GM12878 (cell line): ENCODE measurements at regions not wholly inside any gene's neighbourhood (a gene's known extent, or its start where the extent isn't known, plus 50 kb on each side); places are given as distances from the start of the nearest gene placed in this dataset.

Experiments
- ATAC-seq: fragments of 200-7000 bp; cut with Tn5 transposase; 3 replicates; pipeline ENCODE4 v1.9.1; 2020; ENCODE audit warnings: mild to moderate bottlenecking, moderate library complexity
- BruUV-seq: library from RNA; stranded (reverse); fragments of 400-500 nt; replicated peaks from 2 replicates; lab custom pipeline; 2021; lab: Mats Ljungman, UMichigan
- CTCF ChIA-PET: fragments of 300-600 bp; sonication (Branson Sonifier 250); formaldehyde crosslinking; extraction: SDS; loops from one replicate; lab custom pipeline; 2021; ENCODE audit warnings: inconsistent platforms; lab: Yijun Ruan, JAX
- POLR2A ChIA-PET: fragments of 350-600 bp; formaldehyde crosslinking; extraction: SDS; loops from one replicate; lab custom pipeline; 2021; ENCODE audit warnings: inconsistent platforms; lab: Charles Lee
- RAD21 ChIA-PET: fragments of 300-600 bp; sonication (Branson Sonifier 250); formaldehyde crosslinking; loops from one replicate; lab custom pipeline; 2023; ENCODE audit warnings: antibody characterized with exemption; ENCODE audit not compliant: unreplicated experiment; lab: Charles Lee
- SMC1A ChIA-PET: fragments of 300-600 bp; sonication (Branson Sonifier 250); formaldehyde crosslinking; loops from one replicate; lab custom pipeline; 2023; ENCODE audit not compliant: unreplicated experiment, uncharacterized antibody; lab: Charles Lee
- DNase-seq: peaks from one replicate; pipeline ENCODE4 v3.0.0-alpha.2; 2011; ENCODE audit warnings: low read depth, low spot score
- FAIRE-seq: peaks from 3 replicates; lab custom pipeline; 2011; peaks lifted over from hg19 to GRCh38; lab: Jason Lieb, UNC
- H2AFZ ChIP-seq: 2 replicates; pipeline ENCODE4 v1.6.0; 2011; ENCODE audit warnings: low read depth, low read length, control low read depth; ENCODE audit not compliant: control insufficient read depth
- H3K27ac ChIP-seq: 2 replicates; pipeline ENCODE4 v1.5.1; 2011; ENCODE audit warnings: control low read depth; ENCODE audit not compliant: control insufficient read depth, insufficient read depth
- H3K27me3 ChIP-seq, 2 experiments: replicated peaks in 1 of 2; 2 replicates each; pipeline versions ENCODE4 v1.6.0 to v1.6.1; 2011; ENCODE audit warnings: low read length in 1 of 2; ENCODE audit not compliant: control insufficient read depth in 2 of 2, insufficient read depth in 2 of 2
- H3K36me3 ChIP-seq, 2 experiments: 2 replicates each; pipeline ENCODE4 v1.5.1; 2011; ENCODE audit warnings: low read length in 1 of 2; ENCODE audit not compliant: control insufficient read depth in 2 of 2, insufficient read depth in 2 of 2
- H3K4me1 ChIP-seq: 2 replicates; pipeline ENCODE4 v1.6.1; 2011; ENCODE audit warnings: mild to moderate bottlenecking, low read length, moderate library complexity, mixed read lengths; ENCODE audit not compliant: control insufficient read depth, insufficient read depth
- H3K4me2 ChIP-seq: 2 replicates; pipeline ENCODE4 v1.6.0; 2011; ENCODE audit warnings: control low read depth; ENCODE audit not compliant: control insufficient read depth, insufficient read depth
- H3K4me3 ChIP-seq: fragments of 200-600 bp; sonication (generic); 2 replicates; pipeline ENCODE4 v1.5.1; 2016
- H3K79me2 ChIP-seq: 2 replicates; pipeline ENCODE4 v1.6.0; 2011; ENCODE audit warnings: low read length; ENCODE audit not compliant: control insufficient read depth, insufficient read depth
- H3K9ac ChIP-seq: 2 replicates; pipeline ENCODE4 v1.8.0; 2011; ENCODE audit warnings: low read length, control low read depth, mixed read lengths; ENCODE audit not compliant: control insufficient read depth, insufficient read depth
- H3K9me3 ChIP-seq: replicated peaks from 3 replicates; pipeline ENCODE4 v1.5.1; 2011; ENCODE audit warnings: mild to moderate bottlenecking, low read length; ENCODE audit not compliant: control insufficient read depth, insufficient read depth
- H4K20me1 ChIP-seq: 2 replicates; pipeline ENCODE4 v1.6.0; 2011; ENCODE audit not compliant: control insufficient read depth, insufficient read depth
- ATF2 ChIP-seq: IDR thresholded peaks from 2 replicates; pipeline ENCODE4 v1.6.1; 2012; ENCODE audit warnings: low read length, inconsistent platforms
- CHD4 ChIP-seq: fragments of 200-600 bp; sonication (generic); IDR thresholded peaks from 2 replicates; pipeline ENCODE4 v1.6.1; 2016; ENCODE audit warnings: mild to moderate bottlenecking
- CREB1 ChIP-seq: IDR thresholded peaks from 2 replicates; pipeline ENCODE4 v1.6.1; 2012; ENCODE audit warnings: low read depth, mild to moderate bottlenecking, inconsistent platforms
- DPF2 ChIP-seq: fragments of 450-650 bp; IDR thresholded peaks from 2 replicates; pipeline ENCODE4 v1.6.1; 2017; ENCODE audit warnings: mild to moderate bottlenecking
- MEF2B ChIP-seq: fragments of 450-650 bp; IDR thresholded peaks from 2 replicates; pipeline ENCODE4 v1.6.1; 2018; ENCODE audit warnings: mild to moderate bottlenecking, moderate library complexity; ENCODE audit not compliant: partially characterized antibody, poor library complexity, severe bottlenecking
- MTA3 ChIP-seq: IDR thresholded peaks from 2 replicates; pipeline ENCODE4 v1.6.1; 2012; ENCODE audit warnings: low read length, inconsistent platforms, borderline replicate concordance
- NBN ChIP-seq: fragments of 450-650 bp; IDR thresholded peaks from 2 replicates; pipeline ENCODE4 v1.6.1; 2016
- NR2C2 ChIP-seq: IDR thresholded peaks from 2 replicates; pipeline ENCODE4 v1.6.1; 2011; ENCODE audit warnings: borderline replicate concordance, low read depth; ENCODE audit not compliant: control insufficient read depth, insufficient read length
- NRF1 ChIP-seq: conservative IDR thresholded peaks from 2 replicates; pipeline ENCODE4 v1.6.1; 2011; ENCODE audit warnings: mild to moderate bottlenecking, low read depth, low read length, improper control_type of control experiment
- SREBF1 ChIP-seq: IDR thresholded peaks from 2 replicates; pipeline ENCODE4 v1.6.1; 2012; ENCODE audit warnings: mild to moderate bottlenecking, low read length
- USF2 ChIP-seq: IDR thresholded peaks from 2 replicates; pipeline ENCODE4 v1.6.1; 2011; ENCODE audit warnings: low read depth, low read length, improper control_type of control experiment, borderline replicate concordance
- ZNF384 ChIP-seq: IDR thresholded peaks from 2 replicates; pipeline ENCODE4 v1.6.1; 2012; ENCODE audit warnings: low read depth, mild to moderate bottlenecking, low read length, improper control_type of control experiment, borderline replicate concordance
- ZNF687 ChIP-seq: fragments of 450-650 bp; IDR thresholded peaks from 2 replicates; pipeline ENCODE4 v1.6.1; 2017; ENCODE audit warnings: mild to moderate bottlenecking, moderate library complexity
- ZZZ3 ChIP-seq: IDR thresholded peaks from 2 replicates; pipeline ENCODE4 v1.6.1; 2011; ENCODE audit warnings: low read depth; ENCODE audit not compliant: control insufficient read depth, insufficient read length
- whole genome bisulfite sequencing: methylation state at CpG from one replicate; pipeline ENCODE4 v1.1.6; 2016; ENCODE audit warnings: low lambda C conversion rate; ENCODE audit not compliant: insufficient replicate concordance, insufficient coverage; ENCODE audit errors: missing lambda C conversion rate; 5-methylcytosine and 5-hydroxymethylcytosine counted together
- in situ Hi-C: fragments of 300-500 bp; cut with MboI; formaldehyde crosslinking; loops from 9 replicates; pipeline ENCODE4 v1.14.3; 2018; ENCODE audit warnings: mixed read lengths
- intact Hi-C: fragments of 100-400 bp; cut with micrococcal nuclease; formaldehyde crosslinking; loops from one replicate; pipeline ENCODE4 v1.14.2; 2022; ENCODE audit not compliant: unreplicated experiment
- TF ChIP-seq, protein P1 (sequence below): fragments of 450-650 bp; IDR thresholded peaks from 2 replicates; pipeline ENCODE4 v1.6.1; 2017; ENCODE audit warnings: low read depth, mild to moderate bottlenecking, moderate library complexity

DNA sequence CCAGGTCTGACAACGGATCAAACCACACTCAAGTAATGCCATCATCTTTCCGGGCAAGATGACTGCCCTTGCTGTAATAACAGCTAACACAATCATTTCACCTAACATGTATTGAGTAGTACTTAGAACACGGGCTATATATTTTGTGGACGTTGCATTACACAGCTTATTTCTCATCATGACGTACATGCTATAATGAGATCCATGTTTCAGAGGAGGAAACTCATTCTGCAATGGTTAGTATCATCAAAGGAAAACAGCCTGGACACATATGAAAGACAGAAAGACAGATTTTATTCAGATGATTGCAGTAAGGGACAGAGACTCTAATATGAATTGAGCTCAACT is 446.7 kb downstream of the HS3ST3B1 start:
- RAD21 ChIA-PET, result no interaction called here
- H3K27ac ChIP-seq, result no peak overlapping the region
- H3K9ac ChIP-seq, result no peak overlapping the region
- TF ChIP-seq CHD4 (no peak), MTA3 (no peak), SREBF1 (no peak), DPF2 (no peak), ZNF687 (no peak), CREB1 (no peak), ZNF384 (no peak), ZZZ3 (no peak), NR2C2 (no peak), ATF2 (no peak), USF2 (no peak), MEF2B (no peak), NBN (no peak), NRF1 (no peak)
- TF ChIP-seq, protein P1, sequence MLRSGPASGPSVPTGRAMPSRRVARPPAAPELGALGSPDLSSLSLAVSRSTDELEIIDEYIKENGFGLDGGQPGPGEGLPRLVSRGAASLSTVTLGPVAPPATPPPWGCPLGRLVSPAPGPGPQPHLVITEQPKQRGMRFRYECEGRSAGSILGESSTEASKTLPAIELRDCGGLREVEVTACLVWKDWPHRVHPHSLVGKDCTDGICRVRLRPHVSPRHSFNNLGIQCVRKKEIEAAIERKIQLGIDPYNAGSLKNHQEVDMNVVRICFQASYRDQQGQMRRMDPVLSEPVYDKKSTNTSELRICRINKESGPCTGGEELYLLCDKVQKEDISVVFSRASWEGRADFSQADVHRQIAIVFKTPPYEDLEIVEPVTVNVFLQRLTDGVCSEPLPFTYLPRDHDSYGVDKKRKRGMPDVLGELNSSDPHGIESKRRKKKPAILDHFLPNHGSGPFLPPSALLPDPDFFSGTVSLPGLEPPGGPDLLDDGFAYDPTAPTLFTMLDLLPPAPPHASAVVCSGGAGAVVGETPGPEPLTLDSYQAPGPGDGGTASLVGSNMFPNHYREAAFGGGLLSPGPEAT, result no peak
- H4K20me1 ChIP-seq, result no peaks in the 10 kb centered on the region
- no peak overlapping the region for H3K4me3 ChIP-seq
- no peaks in the 10 kb centered on the region for H3K4me1 ChIP-seq
- no peak for DNase-seq
- intact Hi-C loops, result no loop called here
- FAIRE-seq, result no peak
- no peak for ATAC-seq
- no peaks in the 10 kb centered on the region for H3K36me3 ChIP-seq
- H3K9me3 ChIP-seq, result no peaks in the 10 kb centered on the region; the same call in 2 of the 3 replicates
- no peaks in the 10 kb centered on the region for H3K79me2 ChIP-seq
- 6% methylated on average over 5 of the region's 5 CpGs for WGBS
- no peak overlapping the region for H3K4me2 ChIP-seq
- BruUV-seq, result no TSS peak
- H3K27me3 ChIP-seq, result no peaks in the 10 kb centered on the region
- H2AFZ ChIP-seq, result no peak overlapping the region
- SMC1A ChIA-PET, result no interaction called here
- CTCF ChIA-PET, result no interaction called here
- in situ Hi-C loops, result no loop called here
- POLR2A ChIA-PET, result no interaction called here
